ENCODE measurements at regions not wholly inside any gene's neighbourhood (a gene's known extent, or its start where the extent isn't known, plus 50 kb on each side); places are given as distances from the start of the nearest gene placed in this dataset.

GRCh38 chr18:41338341-41338740, 616.7 kb upstream of the PIK3C3 start:
- no peak for DNase-seq

- no peak for DNase-seq
These were observed 623.4 kb upstream of the PIK3C3 start for GRCh38 chr18:41331661-41332060.

GRCh38 chr18:41326311-41326710, 628.7 kb upstream of the PIK3C3 start:
- DNase-seq, result no peak

DNA sequence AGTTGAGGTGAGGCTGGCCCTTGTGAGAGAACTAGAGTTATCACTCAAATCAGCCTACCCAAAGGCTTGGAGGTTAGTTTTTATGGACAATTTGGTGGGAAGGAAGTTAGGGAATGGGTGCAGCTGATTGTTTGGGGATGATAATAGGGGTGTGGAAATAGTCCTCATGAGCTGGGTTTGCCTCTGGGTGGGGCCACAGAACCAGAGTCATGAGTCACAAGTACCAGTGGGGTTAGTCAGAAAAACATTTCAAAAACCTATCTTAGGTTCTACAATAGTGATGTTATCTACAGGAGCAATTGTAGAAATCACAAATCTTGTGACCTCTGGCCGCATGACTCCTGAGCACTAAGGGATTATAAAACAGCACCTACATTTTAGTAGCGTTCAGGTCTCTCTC, 630.1 kb upstream of the PIK3C3 start:
- DNase-seq, result no peak

GRCh38 chr18:41324020-41324791, 630.8 kb upstream of the PIK3C3 start:
- DNase-seq, result no peak

DNA sequence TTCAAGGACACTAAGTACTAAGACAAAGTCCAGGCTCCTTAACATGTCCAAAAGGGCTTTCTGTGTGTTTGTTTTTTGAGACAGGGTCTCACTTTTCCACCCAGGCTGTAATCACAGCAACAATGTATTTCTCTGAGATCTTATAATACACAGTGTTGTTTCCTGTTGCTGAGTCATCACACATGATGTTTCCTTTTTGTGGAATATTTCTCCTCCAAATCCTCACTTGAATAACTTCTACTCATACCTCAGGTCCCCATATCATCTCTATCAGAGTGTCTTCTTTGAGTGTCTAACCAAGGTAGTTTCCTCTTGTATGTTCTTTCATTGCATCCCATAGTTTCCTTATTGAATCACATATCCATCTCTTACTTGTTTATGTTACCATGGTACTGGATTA, 632.0 kb upstream of the PIK3C3 start:
- no peak for DNase-seq

GRCh38 chr18:41320100-41320499, 634.9 kb upstream of the PIK3C3 start:
- DNase-seq, result no peak

DNA sequence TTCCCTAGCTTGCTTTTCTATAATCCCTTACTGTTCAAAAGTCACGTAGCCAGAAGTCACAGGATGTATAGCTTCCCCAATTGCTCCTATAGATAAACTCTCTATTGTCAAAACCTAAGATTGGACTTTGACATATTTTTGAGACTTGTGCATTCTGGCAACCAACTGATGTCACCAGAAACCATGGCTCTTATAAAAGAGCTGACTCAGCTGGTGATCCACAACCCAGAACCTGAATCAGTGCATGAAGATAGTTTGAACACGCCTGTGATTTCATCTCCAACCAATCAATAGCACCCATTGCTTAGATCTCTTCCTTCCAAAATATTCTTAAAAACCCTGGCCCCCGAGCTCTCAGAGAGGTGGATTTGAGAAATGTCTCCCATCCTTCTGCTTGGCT, 639.9 kb upstream of the PIK3C3 start:
- DNase-seq, result no peak

DNA sequence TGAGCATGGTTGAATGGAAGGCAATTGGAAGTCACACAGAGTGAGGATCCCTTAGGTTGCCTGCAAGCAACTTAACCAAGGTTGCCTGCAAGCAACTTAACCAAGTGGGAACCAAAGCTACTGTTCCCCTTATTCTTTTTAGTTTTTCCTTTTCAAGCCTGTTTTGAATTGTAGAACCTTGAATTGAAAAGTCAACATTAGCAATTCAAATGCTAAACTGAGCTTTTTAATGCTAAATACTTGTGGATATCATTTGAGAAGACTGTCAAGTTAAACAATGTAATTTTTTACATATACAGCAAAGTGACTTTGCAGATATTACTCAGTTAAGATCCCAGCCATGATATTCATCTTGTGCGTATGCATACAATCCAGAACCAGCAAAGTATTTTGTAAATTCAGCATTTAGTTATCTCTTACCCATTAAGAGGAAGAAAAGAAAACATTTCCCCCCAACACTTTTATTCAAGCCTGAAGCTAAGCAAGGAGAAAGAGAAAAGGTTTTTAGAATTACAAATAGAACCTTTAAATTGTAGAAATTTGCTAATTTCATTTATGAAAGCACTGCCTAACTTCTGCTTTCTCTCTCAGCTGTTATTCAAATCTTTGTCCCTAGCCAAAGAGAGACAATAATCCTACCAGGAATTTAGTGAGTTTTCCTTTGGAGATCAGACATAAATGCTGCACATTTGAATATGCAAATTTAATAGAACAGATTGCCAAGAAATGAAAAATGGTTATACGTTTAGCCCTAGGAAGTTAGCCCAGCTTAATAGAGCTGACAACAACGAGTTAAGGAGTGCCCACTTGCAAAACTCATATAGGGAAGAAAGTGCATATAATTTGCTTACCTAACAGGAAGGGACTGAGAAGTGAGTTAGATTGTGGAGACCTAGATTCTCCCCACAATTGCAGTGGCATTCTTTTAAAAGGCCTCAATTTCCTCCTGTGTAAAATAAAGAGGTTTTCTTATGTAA, 643.2 kb upstream of the PIK3C3 start:
- DNase-seq, result no peak

GRCh38 chr18:41297740-41298139, 657.3 kb upstream of the PIK3C3 start:
- DNase-seq, result no peak

DNA sequence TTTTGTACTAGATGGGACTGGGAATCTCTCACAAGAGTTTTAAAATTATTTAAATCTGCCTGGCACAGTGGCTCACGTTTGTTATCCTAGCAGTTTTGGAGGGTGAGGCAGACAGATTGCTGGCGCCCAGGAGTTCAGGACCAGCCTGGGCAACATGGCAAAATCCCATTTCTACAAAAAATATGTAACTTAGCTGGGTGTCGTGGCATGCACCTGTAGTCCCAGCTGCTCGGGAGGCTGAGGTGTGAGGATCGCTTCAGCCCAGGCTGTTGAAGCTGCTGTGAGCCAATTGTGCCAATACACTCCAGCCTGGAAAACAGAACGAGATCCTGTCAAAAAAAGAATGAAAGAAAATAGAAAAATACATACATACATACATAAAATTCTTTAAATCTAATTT, 685.7 kb upstream of the PIK3C3 start:
- DNase-seq, result no peak

- no peak for DNase-seq
These were observed 686.8 kb upstream of the PIK3C3 start for GRCh38 chr18:41268271-41268670.

GRCh38 chr18:41266616-41267015, 688.4 kb upstream of the PIK3C3 start:
- DNase-seq, result no peak

DNA sequence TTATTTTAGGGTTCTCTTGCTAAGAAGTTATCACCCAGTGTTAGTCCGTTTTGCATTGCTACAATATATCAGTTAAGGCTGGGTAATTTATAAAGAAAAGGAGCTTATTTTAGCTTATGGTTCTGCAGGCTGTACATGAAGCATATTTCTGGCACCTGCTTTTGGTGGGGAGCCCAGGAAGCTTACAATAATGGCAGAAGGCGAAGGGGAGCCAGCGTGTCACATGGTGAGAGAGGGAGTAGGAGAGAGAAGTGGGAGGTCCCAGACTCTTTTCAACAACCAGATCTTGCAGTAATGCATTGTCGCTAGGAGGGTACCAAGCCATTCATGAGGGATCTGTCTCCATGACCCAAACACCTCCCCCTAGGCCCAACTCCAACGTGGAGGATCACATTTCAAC, 688.8 kb upstream of the PIK3C3 start:
- DNase-seq, result no peak

DNA sequence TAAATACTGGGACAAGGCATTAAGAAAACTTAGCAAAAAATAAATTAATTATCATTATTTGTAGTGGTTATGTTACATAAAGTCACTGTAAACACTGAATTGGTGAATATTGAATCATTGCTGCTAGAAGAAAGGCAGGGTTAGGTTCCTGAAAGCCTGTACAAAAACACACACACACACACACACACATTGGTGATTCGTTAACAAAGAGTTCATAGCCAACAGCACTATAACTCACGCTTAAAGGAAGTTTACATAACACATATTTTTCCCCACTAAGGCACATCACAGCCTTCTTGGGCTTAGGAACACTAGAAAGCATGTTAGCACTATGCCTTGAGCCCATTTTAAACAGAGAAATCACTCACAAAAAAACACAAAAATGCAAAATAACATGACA, 690.0 kb upstream of the PIK3C3 start:
- no peak for DNase-seq

- DNase-seq, result no peak
These were observed 691.1 kb upstream of the PIK3C3 start for GRCh38 chr18:41263956-41264355.

- no peak for DNase-seq
These were observed 692.3 kb upstream of the PIK3C3 start for GRCh38 chr18:41262688-41263087.

GRCh38 chr18:41244591-41245037, 710.4 kb upstream of the PIK3C3 start:
- no peak for DNase-seq

- DNase-seq, result no peak
These were observed 717.7 kb upstream of the PIK3C3 start for GRCh38 chr18:41237317-41237716.

DNA sequence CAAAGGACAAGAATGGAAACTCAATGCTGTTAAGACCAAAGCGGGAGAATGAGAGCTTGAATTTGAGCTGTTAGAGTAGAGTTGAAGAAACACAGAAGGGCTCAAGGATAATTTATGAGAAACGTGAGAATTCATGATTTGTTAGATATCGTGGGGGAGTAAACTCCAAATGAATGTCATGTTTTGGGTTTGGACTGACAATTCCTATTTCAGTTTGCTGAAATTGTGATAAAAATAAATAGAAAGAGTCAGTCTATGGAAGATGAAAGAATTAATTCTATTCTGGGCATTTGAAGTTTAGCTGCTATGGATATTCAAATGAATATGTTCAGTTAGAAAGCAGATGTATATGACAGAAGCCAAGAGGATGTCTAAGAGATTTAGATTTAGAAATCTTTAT, 723.4 kb upstream of the PIK3C3 start:
- DNase-seq, result no peak

- no peak for DNase-seq
These were observed 727.0 kb upstream of the PIK3C3 start for GRCh38 chr18:41227993-41228392.

- no peak for DNase-seq
These were observed 728.1 kb upstream of the PIK3C3 start for GRCh38 chr18:41226911-41227310.

DNA sequence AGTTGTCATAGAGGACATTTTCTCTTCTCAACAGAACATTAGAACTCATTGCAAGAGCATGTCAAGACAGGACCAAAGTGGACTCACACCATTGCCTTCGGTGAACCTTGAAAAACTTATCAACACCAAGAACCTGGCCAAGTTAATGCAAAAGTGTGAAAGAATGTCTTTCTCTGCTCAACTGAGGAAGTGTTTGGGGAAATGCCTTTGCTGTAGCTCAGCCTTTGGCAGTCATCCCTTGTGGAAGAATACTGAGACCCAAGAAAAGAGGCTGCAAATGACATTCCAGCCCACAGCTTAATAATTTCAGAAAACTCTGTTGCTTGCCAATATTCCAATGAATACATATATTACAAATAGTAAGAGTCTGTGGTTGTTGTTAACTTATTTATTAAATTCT, 728.8 kb upstream of the PIK3C3 start:
- no peak for DNase-seq
